Keratinocyte (primary cell): ENCODE measurements at regions not wholly inside any gene's neighbourhood (a gene's known extent, or its start where the extent isn't known, plus 50 kb on each side); places are given as distances from the start of the nearest gene placed in this dataset.

Experiments
- DNase-seq: peaks from one replicate; pipeline ENCODE4 v3.0.0-alpha.2; 2011; ENCODE audit warnings: low read depth, missing footprints, low spot score
- FAIRE-seq: peaks from 2 replicates; lab custom pipeline; 2011; peaks lifted over from hg19 to GRCh38; lab: Jason Lieb, UNC
- H2AFZ ChIP-seq: 2 replicates; pipeline ENCODE4 v1.6.0; 2012; ENCODE audit warnings: low read length, control low read depth, inconsistent platforms; ENCODE audit not compliant: control insufficient read depth
- H3K27ac ChIP-seq: 2 replicates; pipeline ENCODE4 v1.5.1; 2011; ENCODE audit warnings: low read length; ENCODE audit not compliant: control insufficient read depth, insufficient read depth
- H3K27me3 ChIP-seq: 3 replicates; pipeline ENCODE4 v1.6.0; 2011; ENCODE audit warnings: low read length; ENCODE audit not compliant: control insufficient read depth, insufficient read depth; ENCODE audit errors: extremely low read depth
- H3K36me3 ChIP-seq, 2 experiments: 2 replicates in 1 of 2; 3 replicates in 1 of 2; pipeline ENCODE4 v1.5.1; 2011; ENCODE audit warnings: low read length in 2 of 2, mild to moderate bottlenecking in 1 of 2; ENCODE audit not compliant: control insufficient read depth in 2 of 2, insufficient read depth in 2 of 2; ENCODE audit errors: extremely low read depth in 1 of 2
- H3K4me1 ChIP-seq: 3 replicates; pipeline ENCODE4 v1.5.1; 2011; ENCODE audit warnings: low read length; ENCODE audit not compliant: control insufficient read depth, insufficient read depth; ENCODE audit errors: extremely low read depth
- H3K4me2 ChIP-seq: 3 replicates; pipeline ENCODE4 v1.6.0; 2011; ENCODE audit warnings: low read depth, low read length; ENCODE audit not compliant: control insufficient read depth, insufficient read depth; ENCODE audit errors: extremely low read depth
- H3K4me3 ChIP-seq, 3 experiments: fragments of 200-600 bp in 1 of 3; sonication (generic) in 1 of 3; 2 replicates in 2 of 3; 3 replicates in 1 of 3; pipeline ENCODE4 v1.5.1; 2011 to 2016; ENCODE audit warnings: low read length in 3 of 3, mild to moderate bottlenecking in 3 of 3, control low read depth in 2 of 3, inconsistent platforms in 1 of 3, low read depth in 1 of 3, mixed read lengths in 1 of 3, mixed run types in 1 of 3, moderate library complexity in 1 of 3; ENCODE audit not compliant: control insufficient read depth in 2 of 3, insufficient read depth in 2 of 3; ENCODE audit errors: extremely low read depth in 1 of 3
- H3K79me2 ChIP-seq: 2 replicates; pipeline ENCODE4 v1.6.0; 2012; ENCODE audit warnings: low read length; ENCODE audit not compliant: control insufficient read depth, insufficient read depth
- H3K9ac ChIP-seq: 3 replicates; pipeline ENCODE4 v1.6.0; 2011; ENCODE audit warnings: low read length; ENCODE audit not compliant: control insufficient read depth, insufficient read depth; ENCODE audit errors: extremely low read depth
- H3K9me1 ChIP-seq: 3 replicates; pipeline ENCODE4 v1.6.0; 2011; ENCODE audit warnings: low read length; ENCODE audit not compliant: control insufficient read depth, insufficient read depth; ENCODE audit errors: extremely low read depth
- H3K9me3 ChIP-seq: 2 replicates; pipeline ENCODE4 v1.5.1; 2012; ENCODE audit warnings: low read depth, low read length; ENCODE audit not compliant: control insufficient read depth
- H4K20me1 ChIP-seq: 3 replicates; pipeline ENCODE4 v1.6.0; 2011; ENCODE audit warnings: low read length; ENCODE audit not compliant: control insufficient read depth, insufficient read depth; ENCODE audit errors: extremely low read depth
- CTCF ChIP-seq, 3 experiments: IDR thresholded peaks in 1 of 3; conservative IDR thresholded peaks in 1 of 3; optimal IDR thresholded peaks in 1 of 3; 2 replicates in 2 of 3; 3 replicates in 1 of 3; pipeline versions ENCODE3 to v1.5.1; 2011; ENCODE audit warnings: low read length in 3 of 3, mild to moderate bottlenecking in 3 of 3, moderate library complexity in 2 of 3, control low read depth in 1 of 3, inconsistent platforms in 1 of 3; ENCODE audit not compliant: insufficient read depth in 2 of 3; ENCODE audit errors: extremely low read depth in 1 of 3
- EZH2 ChIP-seq: IDR thresholded peaks from one replicate; pipeline ENCODE4 v1.6.1; 2012; ENCODE audit warnings: inconsistent platforms, mild to moderate bottlenecking, low read length, moderate library complexity
- dilution Hi-C: fragments of 300-500 bp; cut with MboI; formaldehyde crosslinking; loops from one replicate; pipeline ENCODE4 v1.7.0; 2020; ENCODE audit warnings: low sequenced_read_pairs; ENCODE audit not compliant: extremely low pct_ligation_motif_present

GRCh38 chr9:26669701-26670670, 222.6 kb downstream of the CAAP1 start:
- Histone ChIP-seq H3K4me1 (no peaks in the 10 kb centered on the region), H3K4me2 (no peak overlapping the region), H3K79me2 (no peaks in the 10 kb centered on the region), H3K9ac (no peak overlapping the region), H3K27me3 (no peaks in the 10 kb centered on the region), H3K9me3 (no peaks in the 10 kb centered on the region), H2AFZ (no peak overlapping the region), H4K20me1 (no peaks in the 10 kb centered on the region), H3K36me3 (no peaks in the 10 kb centered on the region), H3K9me1 (no peaks in the 10 kb centered on the region), H3K4me3 (no peak overlapping the region), H3K27ac (no peak overlapping the region)
- dilution Hi-C loops, result no loop called here
- TF ChIP-seq EZH2, result no peak
- TF ChIP-seq CTCF (optimal IDR thresholded peaks at IDR 0.05 in 1 of 3, IDR thresholded peaks at IDR 0.05 in 1 of 3, conservative IDR thresholded peaks at IDR 0.05 in 1 of 3; ENCODE audit: extremely low read depth in 1 of 3, insufficient read depth in 2 of 3, low read length in 3 of 3), result no peak
- DNase-seq (no peak), FAIRE-seq (no peak)

- Histone ChIP-seq H3K9me3 (no peaks in the 10 kb centered on the region), H3K36me3 (no peaks in the 10 kb centered on the region), H3K4me3 (no peak overlapping the region), H3K27ac (no peak overlapping the region), H3K4me2 (no peak overlapping the region), H3K9me1 (no peaks in the 10 kb centered on the region), H3K27me3 (no peaks in the 10 kb centered on the region), H3K9ac (no peak overlapping the region), H4K20me1 (no peaks in the 10 kb centered on the region), H3K4me1 (no peaks in the 10 kb centered on the region), H3K79me2 (no peaks in the 10 kb centered on the region), H2AFZ (no peak overlapping the region)
- no peak for FAIRE-seq
- no peak for DNase-seq
- TF ChIP-seq EZH2 (no peak), CTCF (optimal IDR thresholded peaks at IDR 0.05 in 1 of 3, IDR thresholded peaks at IDR 0.05 in 1 of 3, conservative IDR thresholded peaks at IDR 0.05 in 1 of 3; ENCODE audit: extremely low read depth in 1 of 3, insufficient read depth in 2 of 3, low read length in 3 of 3) (no peak)
- dilution Hi-C loops, result no loop called here
Observed at GRCh38 chr9:26667882-26668281, 224.7 kb downstream of the CAAP1 start.
